ENCODE measurements at regions not wholly inside any gene's neighbourhood (a gene's known extent, or its start where the extent isn't known, plus 50 kb on each side); places are given as distances from the start of the nearest gene placed in this dataset.
"Not testable (repeated sequence)": the region's sequence is repeated elsewhere in the genome, so short reads cannot be mapped to it uniquely, and the experiment has no call there.

DNA sequence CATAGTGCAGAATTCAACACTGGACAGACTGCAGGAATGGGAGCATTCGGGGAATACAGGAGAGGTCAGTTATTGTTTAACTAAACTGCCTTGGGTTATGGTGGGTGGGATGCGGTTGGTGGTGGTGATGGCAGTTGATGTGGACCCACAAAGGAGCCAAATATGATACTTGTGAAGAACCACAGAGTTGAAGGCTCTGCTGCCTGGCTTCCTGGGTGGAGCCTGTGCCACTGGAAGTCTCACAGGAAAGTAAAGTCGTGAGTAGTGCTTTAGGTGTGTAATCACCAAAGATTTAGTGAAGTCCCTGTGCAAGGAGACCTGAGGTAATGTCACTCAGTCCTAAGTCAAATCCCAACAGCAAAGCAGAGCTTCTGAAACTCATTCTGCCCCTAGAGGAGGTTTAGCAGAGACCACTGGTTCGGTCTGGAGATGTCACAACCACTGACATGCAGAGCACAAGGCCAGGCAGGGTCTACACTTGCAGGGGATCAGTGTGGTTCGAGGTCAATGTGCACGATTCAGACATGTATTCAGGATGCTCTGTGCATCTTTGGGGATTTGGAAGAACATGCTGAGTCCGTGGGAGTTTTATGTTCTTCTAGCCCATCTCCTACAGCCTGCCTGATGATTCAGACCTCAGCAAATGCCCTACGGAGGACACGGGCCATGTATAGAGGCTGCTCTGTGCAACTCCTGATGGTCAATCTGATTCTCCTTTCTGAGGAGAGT lies 1150.9 kb downstream of the RPIA start:
- no peak overlapping the region for H3K4me3 ChIP-seq (ENCODE audit: low read depth in 1 of 2, low read length in 2 of 2)
- H3K27me3 ChIP-seq (ENCODE audit: control insufficient read depth in 1 of 2, insufficient read depth in 2 of 2, low read length in 2 of 2): no peaks in the 10 kb centered on the region
- no peaks in the 10 kb centered on the region for H3K36me3 ChIP-seq (ENCODE audit: control insufficient read depth in 1 of 2, insufficient read depth in 2 of 2, low read length in 2 of 2)
- H3K9me3 ChIP-seq (ENCODE audit: control insufficient read depth in 1 of 2, low read length in 2 of 2): peaks cover 0 to 6% of the 10 kb centered on the region in 2 donors
- no peaks in the 10 kb centered on the region for H3K4me1 ChIP-seq (ENCODE audit: control insufficient read depth in 1 of 2, insufficient read depth in 2 of 2, low read length in 2 of 2)
- no peak overlapping the region for H3K9ac ChIP-seq (ENCODE audit: low read depth in 1 of 2, low read length in 2 of 2)
- H3K27ac ChIP-seq (ENCODE audit: low read depth, low read length): no peak overlapping the region

- Histone ChIP-seq H3K4me1 (ENCODE audit: control insufficient read depth in 1 of 2, insufficient read depth in 2 of 2, low read length in 2 of 2) (no peaks in the 10 kb centered on the region), H3K9ac (ENCODE audit: low read depth in 1 of 2, low read length in 2 of 2) (no peak overlapping the region), H3K4me3 (ENCODE audit: low read depth in 1 of 2, low read length in 2 of 2) (no peak overlapping the region), H3K36me3 (ENCODE audit: control insufficient read depth in 1 of 2, insufficient read depth in 2 of 2, low read length in 2 of 2) (no peaks in the 10 kb centered on the region), H3K27me3 (ENCODE audit: control insufficient read depth in 1 of 2, insufficient read depth in 2 of 2, low read length in 2 of 2) (no peaks in the 10 kb centered on the region), H3K27ac (ENCODE audit: low read depth, low read length) (no peak overlapping the region), H3K9me3 (ENCODE audit: control insufficient read depth in 1 of 2, low read length in 2 of 2) (peaks cover 0 to 6% of the 10 kb centered on the region in 2 donors)
Measured at GRCh38 chr2:89844221-89844943, 1152.9 kb downstream of the RPIA start.

DNA sequence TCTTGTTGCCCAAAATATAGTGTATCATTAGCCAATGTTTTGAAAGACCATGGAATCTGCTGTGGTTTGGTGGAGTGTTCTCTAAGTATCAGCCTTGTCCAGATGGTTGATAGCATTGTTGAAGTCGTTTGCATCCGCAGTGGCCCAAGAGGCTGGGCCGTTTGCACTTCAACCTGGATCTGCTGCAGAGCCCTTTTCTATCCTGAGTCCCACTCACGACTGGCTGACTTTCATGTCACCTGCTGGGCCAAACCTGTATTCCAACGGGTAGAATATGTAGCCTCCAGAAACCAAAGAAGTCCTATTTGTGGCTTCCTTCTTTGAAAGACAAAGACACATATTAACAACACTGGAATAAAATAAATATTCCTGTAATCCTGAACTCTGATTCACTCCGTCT lies 1154.1 kb downstream of the RPIA start:
- Histone ChIP-seq H3K4me1 (ENCODE audit: control insufficient read depth in 1 of 2, insufficient read depth in 2 of 2, low read length in 2 of 2) (no peaks in the 10 kb centered on the region), H3K36me3 (ENCODE audit: control insufficient read depth in 1 of 2, insufficient read depth in 2 of 2, low read length in 2 of 2) (no peaks in the 10 kb centered on the region), H3K4me3 (ENCODE audit: low read depth in 1 of 2, low read length in 2 of 2) (no peak overlapping the region), H3K27me3 (ENCODE audit: control insufficient read depth in 1 of 2, insufficient read depth in 2 of 2, low read length in 2 of 2) (peaks cover 0 to 4% of the 10 kb centered on the region in 2 donors), H3K9me3 (ENCODE audit: control insufficient read depth in 1 of 2, low read length in 2 of 2) (peaks cover 0 to 6% of the 10 kb centered on the region in 2 donors), H3K9ac (ENCODE audit: low read depth in 1 of 2, low read length in 2 of 2) (no peak overlapping the region), H3K27ac (ENCODE audit: low read depth, low read length) (no peak overlapping the region)

DNA sequence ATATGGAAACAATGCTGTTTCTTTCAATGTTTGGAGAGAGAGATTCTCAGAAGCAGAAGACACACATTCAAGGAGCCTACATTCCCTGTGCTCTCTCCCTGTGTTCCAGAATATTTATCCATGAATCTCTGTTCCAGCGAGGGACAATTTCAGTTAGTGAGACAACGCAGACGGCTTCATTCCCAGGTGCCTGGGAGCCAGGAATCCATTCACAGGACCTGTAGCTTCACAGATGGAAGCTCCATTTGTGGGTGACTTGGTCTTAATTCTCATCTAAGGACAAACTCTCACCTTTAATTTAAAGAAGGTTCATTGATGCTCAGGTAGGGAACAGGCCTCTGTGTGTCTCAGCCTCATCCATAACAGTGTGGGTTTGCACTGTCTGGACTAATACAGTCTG lies 1156.6 kb downstream of the RPIA start:
- Histone ChIP-seq H3K4me1 (ENCODE audit: control insufficient read depth in 1 of 2, insufficient read depth in 2 of 2, low read length in 2 of 2) (no peaks in the 10 kb centered on the region), H3K9me3 (ENCODE audit: control insufficient read depth in 1 of 2, low read length in 2 of 2) (no peaks in the 10 kb centered on the region), H3K27me3 (ENCODE audit: control insufficient read depth in 1 of 2, insufficient read depth in 2 of 2, low read length in 2 of 2) (peaks cover 4 to 5% of the 10 kb centered on the region in 2 donors), H3K9ac (ENCODE audit: low read depth in 1 of 2, low read length in 2 of 2) (no peak overlapping the region), H3K27ac (ENCODE audit: low read depth, low read length) (no peak overlapping the region), H3K36me3 (ENCODE audit: control insufficient read depth in 1 of 2, insufficient read depth in 2 of 2, low read length in 2 of 2) (no peaks in the 10 kb centered on the region), H3K4me3 (ENCODE audit: low read depth in 1 of 2, low read length in 2 of 2) (no peak overlapping the region)

GRCh38 chr2:89848763-89849368 lies 1157.4 kb downstream of the RPIA start:
- H3K27ac ChIP-seq (ENCODE audit: low read depth, low read length): no peak overlapping the region
- H3K4me1 ChIP-seq (ENCODE audit: control insufficient read depth in 1 of 2, insufficient read depth in 2 of 2, low read length in 2 of 2): no peaks in the 10 kb centered on the region
- no peaks in the 10 kb centered on the region for H3K36me3 ChIP-seq (ENCODE audit: control insufficient read depth in 1 of 2, insufficient read depth in 2 of 2, low read length in 2 of 2)
- no peak overlapping the region for H3K4me3 ChIP-seq (ENCODE audit: low read depth in 1 of 2, low read length in 2 of 2)
- no peak overlapping the region for H3K9ac ChIP-seq (ENCODE audit: low read depth in 1 of 2, low read length in 2 of 2)
- H3K9me3 ChIP-seq (ENCODE audit: control insufficient read depth in 1 of 2, low read length in 2 of 2): no peaks in the 10 kb centered on the region
- H3K27me3 ChIP-seq (ENCODE audit: control insufficient read depth in 1 of 2, insufficient read depth in 2 of 2, low read length in 2 of 2): peaks cover 4 to 5% of the 10 kb centered on the region in 2 donors

DNA sequence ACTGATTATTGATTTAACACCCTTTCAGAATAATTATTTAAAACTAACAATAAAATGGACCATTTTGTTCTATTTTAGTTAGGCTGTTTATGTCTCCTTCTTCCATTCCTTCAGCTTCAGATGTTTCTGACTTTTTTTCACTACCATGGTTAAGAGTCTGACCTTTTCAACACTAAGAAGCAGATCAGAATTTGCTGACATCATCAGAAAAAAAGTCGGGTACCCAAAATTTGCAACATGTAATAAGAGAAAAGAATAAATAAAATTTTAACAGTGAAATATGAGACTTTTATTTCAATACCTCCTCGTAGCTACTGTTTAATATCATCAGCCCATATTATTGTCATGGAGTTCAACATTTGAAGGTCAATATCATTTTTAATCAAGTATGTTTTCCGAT lies 1158.3 kb downstream of the RPIA start:
- H3K27me3 ChIP-seq (ENCODE audit: control insufficient read depth in 1 of 2, insufficient read depth in 2 of 2, low read length in 2 of 2): peaks cover 4 to 5% of the 10 kb centered on the region in 2 donors
- no peaks in the 10 kb centered on the region for H3K9me3 ChIP-seq (ENCODE audit: control insufficient read depth in 1 of 2, low read length in 2 of 2)

GRCh38 chr2:89850481-89850880 lies 1159.0 kb downstream of the RPIA start:
- Histone ChIP-seq H3K9me3 (ENCODE audit: control insufficient read depth in 1 of 2, low read length in 2 of 2) (no peaks in the 10 kb centered on the region), H3K27ac (ENCODE audit: low read depth, low read length) (no peak overlapping the region), H3K27me3 (ENCODE audit: control insufficient read depth in 1 of 2, insufficient read depth in 2 of 2, low read length in 2 of 2) (peaks cover 4 to 5% of the 10 kb centered on the region in 2 donors), H3K4me3 (ENCODE audit: low read depth in 1 of 2, low read length in 2 of 2) (no peak overlapping the region), H3K4me1 (ENCODE audit: control insufficient read depth in 1 of 2, insufficient read depth in 2 of 2, low read length in 2 of 2) (no peaks in the 10 kb centered on the region), H3K36me3 (ENCODE audit: control insufficient read depth in 1 of 2, insufficient read depth in 2 of 2, low read length in 2 of 2) (no peaks in the 10 kb centered on the region), H3K9ac (ENCODE audit: low read depth in 1 of 2, low read length in 2 of 2) (no peak overlapping the region)

More for the DNA sequence above, 1158.3 kb downstream of the RPIA start:
- H3K36me3 ChIP-seq (ENCODE audit: control insufficient read depth in 1 of 2, insufficient read depth in 2 of 2, low read length in 2 of 2): no peaks in the 10 kb centered on the region
- H3K27ac ChIP-seq (ENCODE audit: low read depth, low read length): no peak overlapping the region
- no peaks in the 10 kb centered on the region for H3K4me1 ChIP-seq (ENCODE audit: control insufficient read depth in 1 of 2, insufficient read depth in 2 of 2, low read length in 2 of 2)
- no peak overlapping the region for H3K9ac ChIP-seq (ENCODE audit: low read depth in 1 of 2, low read length in 2 of 2)
- no peak overlapping the region for H3K4me3 ChIP-seq (ENCODE audit: low read depth in 1 of 2, low read length in 2 of 2)

DNA sequence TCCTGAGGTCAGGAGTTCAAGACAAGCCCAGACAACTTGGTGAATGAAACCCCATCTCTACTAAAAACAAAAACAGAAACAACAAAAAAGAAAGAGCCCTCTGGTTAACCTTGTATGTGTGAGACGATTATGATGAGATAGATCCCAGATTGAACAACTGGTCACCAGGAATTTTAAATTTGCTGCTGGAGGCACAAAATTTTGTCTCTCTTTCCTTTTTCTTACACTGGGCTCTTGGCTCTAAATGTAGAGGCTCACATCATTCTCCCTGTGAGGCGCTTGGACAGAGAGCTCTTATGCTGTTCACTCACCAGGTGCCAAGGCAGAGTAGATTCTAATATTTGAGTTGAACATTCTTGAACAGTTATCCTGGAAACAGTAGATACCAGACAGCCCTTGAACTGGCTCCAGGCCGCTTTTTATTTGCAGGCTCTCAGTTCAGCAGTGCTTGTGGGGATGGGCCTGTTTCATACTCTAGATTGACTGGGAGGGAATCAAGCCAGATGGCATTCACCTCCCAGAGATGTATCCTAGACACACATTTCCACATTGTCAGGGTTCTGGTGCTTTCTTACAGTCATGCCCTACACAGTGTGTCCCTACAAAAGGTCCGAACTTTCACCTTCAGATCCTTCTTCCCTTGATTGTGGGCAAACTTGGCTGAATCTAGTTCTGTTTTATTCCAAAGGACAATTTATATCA lies 1159.6 kb downstream of the RPIA start:
- H3K9ac ChIP-seq (ENCODE audit: low read depth in 1 of 2, low read length in 2 of 2): no peak overlapping the region
- H3K4me1 ChIP-seq (ENCODE audit: control insufficient read depth in 1 of 2, insufficient read depth in 2 of 2, low read length in 2 of 2): no peaks in the 10 kb centered on the region
- peaks cover 4 to 5% of the 10 kb centered on the region in 2 donors for H3K27me3 ChIP-seq (ENCODE audit: control insufficient read depth in 1 of 2, insufficient read depth in 2 of 2, low read length in 2 of 2)
- no peaks in the 10 kb centered on the region for H3K9me3 ChIP-seq (ENCODE audit: control insufficient read depth in 1 of 2, low read length in 2 of 2)
- no peak overlapping the region for H3K4me3 ChIP-seq (ENCODE audit: low read depth in 1 of 2, low read length in 2 of 2)
- no peak overlapping the region for H3K27ac ChIP-seq (ENCODE audit: low read depth, low read length)
- no peaks in the 10 kb centered on the region for H3K36me3 ChIP-seq (ENCODE audit: control insufficient read depth in 1 of 2, insufficient read depth in 2 of 2, low read length in 2 of 2)

DNA sequence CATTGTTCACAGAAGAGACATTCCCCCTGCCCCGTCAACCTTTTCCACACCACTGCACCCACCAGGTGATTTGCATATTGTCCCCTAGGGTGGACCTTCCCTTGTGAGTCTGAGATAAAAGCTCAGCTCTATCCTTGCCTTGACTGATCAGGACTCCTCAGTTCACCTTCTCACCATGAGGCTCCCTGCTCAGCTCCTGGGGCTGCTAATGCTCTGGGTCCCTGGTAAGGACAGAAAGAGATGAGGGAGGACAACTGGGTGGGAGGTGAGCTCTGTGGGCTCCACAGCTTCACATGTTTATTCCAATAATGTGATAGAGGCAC lies 1160.1 kb downstream of the RPIA start:
- Histone ChIP-seq H3K36me3 (ENCODE audit: control insufficient read depth in 1 of 2, insufficient read depth in 2 of 2, low read length in 2 of 2) (no peaks in the 10 kb centered on the region), H3K9me3 (ENCODE audit: control insufficient read depth in 1 of 2, low read length in 2 of 2) (no peaks in the 10 kb centered on the region), H3K27ac (ENCODE audit: low read depth, low read length) (no peak overlapping the region), H3K9ac (ENCODE audit: low read depth in 1 of 2, low read length in 2 of 2) (no peak overlapping the region), H3K27me3 (ENCODE audit: control insufficient read depth in 1 of 2, insufficient read depth in 2 of 2, low read length in 2 of 2) (peaks cover 4 to 5% of the 10 kb centered on the region in 2 donors), H3K4me1 (ENCODE audit: control insufficient read depth in 1 of 2, insufficient read depth in 2 of 2, low read length in 2 of 2) (no peaks in the 10 kb centered on the region), H3K4me3 (ENCODE audit: low read depth in 1 of 2, low read length in 2 of 2) (no peak overlapping the region)

- H3K9me3 ChIP-seq (ENCODE audit: control insufficient read depth in 1 of 2, low read length in 2 of 2); H3K27me3 ChIP-seq (ENCODE audit: control insufficient read depth in 1 of 2, insufficient read depth in 2 of 2, low read length in 2 of 2); H3K4me1 ChIP-seq (ENCODE audit: control insufficient read depth in 1 of 2, insufficient read depth in 2 of 2, low read length in 2 of 2); H3K9ac ChIP-seq (ENCODE audit: low read depth in 1 of 2, low read length in 2 of 2); H3K4me3 ChIP-seq (ENCODE audit: low read depth in 1 of 2, low read length in 2 of 2); H3K36me3 ChIP-seq (ENCODE audit: control insufficient read depth in 1 of 2, insufficient read depth in 2 of 2, low read length in 2 of 2); H3K27ac ChIP-seq (ENCODE audit: low read depth, low read length): not testable (repeated sequence)
Measured at GRCh38 chr2:89853427-89853826, 1162.0 kb downstream of the RPIA start.

Data from duodenal mucosa (tissue), 2 donors.